GM18511 (cell line): ENCODE measurements at regions not wholly inside any gene's neighbourhood (a gene's known extent, or its start where the extent isn't known, plus 50 kb on each side); places are given as distances from the start of the nearest gene placed in this dataset.

Experiments
- ATAC-seq: cut with Tn5 transposase; IDR thresholded peaks from one replicate; pipeline ENCODE4 v1.9.1; 2021; ENCODE audit warnings: mild to moderate bottlenecking, moderate library complexity; ENCODE audit not compliant: unreplicated experiment

- no peak for ATAC-seq
These were observed 87.9 kb upstream of the PTER start for GRCh38 chr10:16348891-16349290.

DNA sequence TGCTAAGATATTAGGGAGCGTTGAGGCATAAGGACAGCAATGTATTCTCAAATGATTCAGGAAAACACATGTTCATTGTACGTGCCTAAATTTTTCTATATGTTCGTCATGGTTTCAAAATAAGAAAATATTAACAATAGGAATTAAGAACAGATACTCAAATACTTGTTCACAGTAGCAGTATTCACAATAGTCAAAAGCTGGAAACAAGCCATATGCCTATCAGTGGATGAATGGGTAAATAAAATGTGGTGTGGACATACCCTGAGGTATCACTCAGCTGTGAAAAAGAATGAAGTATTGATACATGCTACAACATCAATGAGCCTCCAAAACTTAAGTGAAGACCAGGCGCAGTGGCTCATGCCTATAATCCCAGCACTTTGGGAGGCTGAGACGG lies 84.7 kb upstream of the PTER start:
- no peak for ATAC-seq

DNA sequence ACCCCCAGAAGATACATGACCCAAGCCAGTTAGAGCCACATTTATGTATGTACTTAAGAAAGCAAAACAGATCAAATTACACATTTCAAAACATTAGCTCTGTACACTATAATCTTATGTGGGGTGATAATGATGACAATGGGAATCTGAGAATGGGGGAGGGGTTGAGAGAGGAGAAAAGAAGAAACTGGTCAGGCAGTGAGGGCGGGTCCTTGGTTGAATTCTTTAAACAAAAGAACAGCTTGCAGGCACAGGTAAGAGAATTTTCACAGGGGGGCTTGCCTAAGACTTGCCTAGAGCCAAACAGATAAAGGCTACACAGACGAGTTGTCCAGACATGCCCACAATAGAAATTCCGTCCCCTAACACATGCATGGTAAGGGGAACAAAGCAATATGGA lies 76.8 kb upstream of the PTER start:
- no peak for ATAC-seq

DNA sequence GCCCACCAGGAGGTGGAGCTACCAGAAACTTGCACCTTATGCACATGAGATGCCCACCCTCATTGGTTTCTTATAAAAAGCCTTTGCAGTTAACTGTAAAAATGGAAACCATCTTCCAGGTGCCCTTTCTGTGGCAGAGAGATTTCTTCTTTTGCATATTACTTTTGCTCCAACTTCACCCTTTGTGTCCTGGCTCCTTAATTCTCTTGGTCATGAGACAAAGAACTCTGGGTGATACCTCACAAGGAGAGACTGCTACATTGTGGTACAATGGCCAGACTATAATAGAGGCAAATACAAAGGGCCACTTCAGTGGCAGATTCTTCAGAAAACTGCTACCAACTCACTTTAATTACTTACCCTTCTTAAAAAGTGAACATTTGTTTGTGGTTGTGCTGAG lies 76.4 kb upstream of the PTER start:
- no peak for ATAC-seq

DNA sequence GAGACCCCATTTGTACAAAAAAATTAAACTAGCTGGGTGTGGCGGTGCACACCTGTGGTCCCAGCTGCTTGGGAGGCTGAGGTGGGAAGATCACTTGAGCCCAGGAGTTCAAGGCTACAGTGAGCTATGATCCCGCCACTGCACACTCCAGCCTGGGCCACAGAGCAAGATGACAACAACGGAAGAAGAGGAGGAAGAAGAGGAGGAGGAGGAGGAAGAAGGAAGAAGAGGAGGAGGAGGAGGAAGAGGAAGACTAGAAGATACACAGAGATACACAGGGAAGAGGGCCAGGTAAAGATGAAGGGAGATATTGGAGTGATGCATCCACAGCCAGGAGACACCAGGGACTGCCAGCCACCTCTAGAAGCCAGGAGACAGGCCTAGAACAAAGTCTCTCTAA lies 75.7 kb upstream of the PTER start:
- no peak for ATAC-seq

GRCh38 chr10:16363741-16364140 lies 73.1 kb upstream of the PTER start:
- no peak for ATAC-seq

GRCh38 chr10:16367621-16368292 lies 69.1 kb upstream of the PTER start:
- no peak for ATAC-seq

GRCh38 chr10:16381083-16381482 lies 55.7 kb upstream of the PTER start:
- peak; percentile 94 for ATAC-seq

DNA sequence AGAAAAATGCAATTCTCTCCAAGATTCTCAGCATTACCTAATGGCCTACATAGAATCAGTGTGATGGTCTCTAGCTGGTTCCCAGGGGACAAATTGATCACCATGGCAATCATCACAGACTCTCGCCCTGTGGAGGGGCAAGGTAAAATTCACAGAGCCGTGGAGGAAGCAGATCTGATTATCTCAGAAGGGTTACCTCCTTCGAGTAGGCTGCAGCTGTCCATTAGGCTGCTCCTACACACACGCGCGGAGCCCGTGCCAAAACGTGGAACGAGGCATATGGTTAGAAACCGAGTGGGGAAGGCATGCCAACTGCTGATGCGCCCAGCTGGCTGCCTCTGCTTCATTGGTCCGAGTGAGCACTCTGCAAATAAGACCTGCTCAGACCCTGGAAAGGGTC lies 52.8 kb upstream of the PTER start:
- ATAC-seq, result no peak

- no peak for ATAC-seq
These were observed 50.0 kb upstream of the PTER start for GRCh38 chr10:16386855-16387254.
